B cell (primary cell): ENCODE measurements at regions not wholly inside any gene's neighbourhood (a gene's known extent, or its start where the extent isn't known, plus 50 kb on each side); places are given as distances from the start of the nearest gene placed in this dataset.

Experiments used
- ATAC-seq: fragments of 200-7000 bp; cut with Tn5 transposase; one replicate; pipeline ENCODE4 v1.10.0; 2021; ENCODE audit warnings: low read depth, mild to moderate bottlenecking, moderate number of reproducible peaks, moderate library complexity
- CTCF ChIA-PET: fragments of 350-600 bp; sonication (Branson Sonifier 250); formaldehyde crosslinking; loops from one replicate; lab custom pipeline; 2021; ENCODE audit warnings: antibody characterized with exemption, inconsistent platforms; lab: Charles Lee
- POLR2A ChIA-PET: fragments of 350-600 bp; sonication (Branson Sonifier 250); formaldehyde crosslinking; loops from one replicate; lab custom pipeline; 2021; ENCODE audit warnings: antibody characterized with exemption; lab: Charles Lee
- DNase-seq: peaks from one replicate; pipeline ENCODE4 v3.0.0; 2013
- H2AFZ ChIP-seq: 2 replicates; pipeline ENCODE4 v1.6.1; 2012; ENCODE audit warnings: mild to moderate bottlenecking, low read depth, low read length; ENCODE audit not compliant: insufficient read depth, poor library complexity, severe bottlenecking
- H3K27ac ChIP-seq, 2 donors: 1 replicate in 1 of 2; 2 replicates in 1 of 2; pipeline ENCODE4 v1.5.1; 2012 to 2013; ENCODE audit warnings: low read length in 2 of 2, mild to moderate bottlenecking in 2 of 2, moderate library complexity in 1 of 2
- H3K27me3 ChIP-seq, 4 experiments: fragments of 200-600 bp in 1 of 4; sonication (generic) in 1 of 4; replicated peaks in 1 of 4; 1 replicate in 2 of 4; 2 replicates in 2 of 4; pipeline versions ENCODE4 v1.6.1 to v1.7.0; 2013 to 2016; ENCODE audit warnings: low read length in 3 of 4, mild to moderate bottlenecking in 2 of 4, mixed read lengths in 1 of 4, moderate library complexity in 1 of 4; ENCODE audit not compliant: insufficient read depth in 4 of 4, control insufficient read depth in 3 of 4; ENCODE audit errors: control extremely low read depth in 1 of 4
- H3K36me3 ChIP-seq, 2 experiments: replicated peaks in 1 of 2; 1 replicate in 1 of 2; 2 replicates in 1 of 2; pipeline versions ENCODE4 v1.6.1 to v1.7.1; 2013; ENCODE audit warnings: low read length in 1 of 2; ENCODE audit not compliant: insufficient read depth in 2 of 2, control insufficient read depth in 1 of 2; ENCODE audit errors: control extremely low read depth in 1 of 2, extremely low read depth in 1 of 2
- H3K4me1 ChIP-seq, 2 donors: fragments of 200-600 bp in 1 of 2; sonication (generic) in 1 of 2; 1 replicate in 1 of 2; 2 replicates in 1 of 2; pipeline versions ENCODE4 v1.5.1 to v1.6.1; 2013 to 2017; ENCODE audit warnings: low read length in 2 of 2; ENCODE audit not compliant: control insufficient read depth in 2 of 2, insufficient read depth in 2 of 2
- H3K4me2 ChIP-seq: replicated peaks from 2 replicates; pipeline ENCODE3; 2012; ENCODE audit warnings: mild to moderate bottlenecking, low read depth, low read length; ENCODE audit not compliant: poor library complexity, severe bottlenecking
- H3K4me3 ChIP-seq, 5 experiments: fragments of 200-600 bp in 1 of 5; sonication (generic) in 1 of 5; 1 replicate in 3 of 5; 2 replicates in 2 of 5; pipeline versions ENCODE4 v1.5.1 to v1.7.0; 2011 to 2016; ENCODE audit warnings: low read length in 4 of 5, mild to moderate bottlenecking in 4 of 5, low read depth in 2 of 5, control low read depth in 1 of 5, moderate library complexity in 1 of 5; ENCODE audit not compliant: insufficient read depth in 1 of 5; ENCODE audit errors: control extremely low read depth in 1 of 5, extremely low read depth in 1 of 5
- H3K79me2 ChIP-seq: fragments of 200-600 bp; sonication (generic); one replicate; pipeline ENCODE4 v1.6.0; 2016; ENCODE audit warnings: low read length; ENCODE audit not compliant: control insufficient read depth, insufficient read depth
- H3K9ac ChIP-seq: fragments of 200-600 bp; sonication (generic); 2 replicates; pipeline ENCODE4 v1.6.1; 2017; ENCODE audit warnings: mild to moderate bottlenecking, low read length, moderate library complexity
- H3K9me3 ChIP-seq, 3 donors: one replicate each; pipeline versions ENCODE4 v1.6.1 to v1.7.1; 2013; ENCODE audit warnings: low read length in 2 of 3; ENCODE audit not compliant: control insufficient read depth in 2 of 3, insufficient read depth in 1 of 3; ENCODE audit errors: control extremely low read depth in 1 of 3
- H4K20me1 ChIP-seq: 2 replicates; pipeline ENCODE4 v1.6.0; 2012; ENCODE audit warnings: mild to moderate bottlenecking, low read length; ENCODE audit not compliant: insufficient read depth, control insufficient read depth, poor library complexity, severe bottlenecking
- H3K27ac Mint-ChIP-seq: one replicate; pipeline ENCODE4 v1.8.0; 2021; ENCODE audit warnings: mixed read lengths
- H3K27me3 Mint-ChIP-seq: one replicate; pipeline ENCODE4 v1.8.0; 2021; ENCODE audit warnings: mixed read lengths
- H3K4me1 Mint-ChIP-seq: one replicate; pipeline ENCODE4 v1.8.0; 2021; ENCODE audit warnings: mixed read lengths
- H3K4me3 Mint-ChIP-seq: one replicate; pipeline ENCODE4 v1.8.0; 2021; ENCODE audit warnings: mixed read lengths
- H3K9me3 Mint-ChIP-seq: one replicate; pipeline ENCODE4 v1.8.0; 2022; ENCODE audit warnings: mixed read lengths; ENCODE audit not compliant: insufficient read depth
- EZH2 ChIP-seq: IDR thresholded peaks from 2 replicates; pipeline ENCODE4 v1.6.1; 2012; ENCODE audit warnings: borderline replicate concordance, low read depth, mild to moderate bottlenecking, moderate library complexity, low read length; ENCODE audit not compliant: insufficient read depth, poor library complexity, severe bottlenecking
- WGBS: methylation state at CpG from one replicate; pipeline ENCODE4 v1.1.5; 2013; ENCODE audit warnings: missing lambda C conversion rate; ENCODE audit not compliant: insufficient coverage; 5-methylcytosine and 5-hydroxymethylcytosine counted together
- intact Hi-C: fragments of 100-400 bp; cut with micrococcal nuclease; formaldehyde crosslinking; loops from one replicate; pipeline ENCODE4 v1.10.0; 2022
- TF ChIP-seq, protein P1 (sequence below): fragments of 200-600 bp; IDR thresholded peaks from one replicate; pipeline ENCODE4 v1.8.0; 2022; ENCODE audit warnings: antibody characterized with exemption, mild to moderate bottlenecking

DNA sequence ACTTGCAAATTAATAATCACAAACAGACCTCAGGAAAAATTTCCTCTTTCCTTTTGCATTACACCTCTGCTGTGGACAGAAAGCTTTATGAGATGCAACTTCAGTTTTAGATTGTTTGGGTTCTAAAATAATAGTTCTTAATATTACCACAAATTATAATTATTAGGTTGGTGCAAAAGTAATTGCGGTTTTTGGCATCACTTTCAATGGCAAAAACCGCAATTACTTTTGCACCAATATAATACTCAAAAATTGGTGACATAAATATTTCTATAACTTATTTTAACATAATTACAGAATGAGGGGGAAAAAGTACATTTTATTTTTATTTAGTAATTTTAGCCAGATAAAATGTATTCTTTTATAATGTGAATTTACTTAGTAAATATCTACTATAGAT lies 804.4 kb upstream of the FAM98A start:
- POLR2A ChIA-PET, result no interaction called here
- no peaks in the 10 kb centered on the region for H3K4me1 ChIP-seq

DNA sequence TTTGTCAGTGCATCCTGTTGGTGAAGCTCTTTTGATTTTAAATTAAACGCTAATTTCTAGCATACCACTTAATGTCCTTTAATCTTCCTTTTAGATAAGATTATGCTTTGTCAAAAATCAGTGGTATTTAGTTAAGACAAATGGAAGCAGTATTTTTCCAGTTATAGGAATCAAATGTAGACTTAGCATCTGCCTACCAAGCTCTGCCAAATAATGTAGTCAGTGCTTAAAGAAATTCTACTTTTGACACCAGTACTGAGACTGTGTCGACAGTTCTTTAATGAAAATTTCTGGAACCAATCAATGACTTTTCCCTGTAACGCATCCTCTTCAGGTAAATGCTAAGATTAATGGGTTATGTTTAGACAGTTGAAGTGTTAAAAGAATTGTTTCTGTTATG lies 803.3 kb upstream of the FAM98A start:
- WGBS, result no CpG with 5 or more reads among the region's 3 CpGs
- no peaks in the 10 kb centered on the region for H3K9me3 ChIP-seq
- no peak overlapping the region for H3K27ac ChIP-seq
- no peak overlapping the region for H3K4me2 ChIP-seq
- H2AFZ ChIP-seq, result no peak overlapping the region
- Mint-ChIP-seq H3K27me3 (no peaks in the 10 kb centered on the region), H3K27ac (no peak overlapping the region), H3K4me3 (no peak overlapping the region), H3K9me3 (no peaks in the 10 kb centered on the region), H3K4me1 (no peaks in the 10 kb centered on the region)
- CTCF ChIA-PET, result no interaction called here
- H3K4me3 ChIP-seq, result no peak overlapping the region
- H3K9ac ChIP-seq, result no peak overlapping the region
- no peaks in the 10 kb centered on the region for H3K27me3 ChIP-seq
- no peaks in the 10 kb centered on the region for H3K36me3 ChIP-seq
- no peaks in the 10 kb centered on the region for H3K4me1 ChIP-seq
- ATAC-seq, result no peak
- no peaks in the 10 kb centered on the region for H3K79me2 ChIP-seq
- TF ChIP-seq EZH2, result no peak
- TF ChIP-seq, protein P1, sequence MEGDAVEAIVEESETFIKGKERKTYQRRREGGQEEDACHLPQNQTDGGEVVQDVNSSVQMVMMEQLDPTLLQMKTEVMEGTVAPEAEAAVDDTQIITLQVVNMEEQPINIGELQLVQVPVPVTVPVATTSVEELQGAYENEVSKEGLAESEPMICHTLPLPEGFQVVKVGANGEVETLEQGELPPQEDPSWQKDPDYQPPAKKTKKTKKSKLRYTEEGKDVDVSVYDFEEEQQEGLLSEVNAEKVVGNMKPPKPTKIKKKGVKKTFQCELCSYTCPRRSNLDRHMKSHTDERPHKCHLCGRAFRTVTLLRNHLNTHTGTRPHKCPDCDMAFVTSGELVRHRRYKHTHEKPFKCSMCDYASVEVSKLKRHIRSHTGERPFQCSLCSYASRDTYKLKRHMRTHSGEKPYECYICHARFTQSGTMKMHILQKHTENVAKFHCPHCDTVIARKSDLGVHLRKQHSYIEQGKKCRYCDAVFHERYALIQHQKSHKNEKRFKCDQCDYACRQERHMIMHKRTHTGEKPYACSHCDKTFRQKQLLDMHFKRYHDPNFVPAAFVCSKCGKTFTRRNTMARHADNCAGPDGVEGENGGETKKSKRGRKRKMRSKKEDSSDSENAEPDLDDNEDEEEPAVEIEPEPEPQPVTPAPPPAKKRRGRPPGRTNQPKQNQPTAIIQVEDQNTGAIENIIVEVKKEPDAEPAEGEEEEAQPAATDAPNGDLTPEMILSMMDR, result no peak
- no peak for DNase-seq
- POLR2A ChIA-PET, result no interaction called here
- intact Hi-C loops, result no loop called here
- H4K20me1 ChIP-seq, result no peaks in the 10 kb centered on the region

More for the DNA sequence above, 804.4 kb upstream of the FAM98A start:
- H3K9me3 Mint-ChIP-seq, result no peaks in the 10 kb centered on the region
- intact Hi-C loops, result no loop called here
- CTCF ChIA-PET, result no interaction called here
- no peaks in the 10 kb centered on the region for H3K4me1 Mint-ChIP-seq
- DNase-seq (no peak), ATAC-seq (no peak)
- no peak overlapping the region for H3K4me3 ChIP-seq
- H3K79me2 ChIP-seq, result no peaks in the 10 kb centered on the region
- no peak overlapping the region for H3K4me3 Mint-ChIP-seq
- H3K27ac ChIP-seq, result no peak overlapping the region
- no peaks in the 10 kb centered on the region for H3K27me3 Mint-ChIP-seq
- H3K27me3 ChIP-seq, result no peaks in the 10 kb centered on the region
- no peaks in the 10 kb centered on the region for H3K9me3 ChIP-seq
- no peak overlapping the region for H2AFZ ChIP-seq
- no peaks in the 10 kb centered on the region for H3K36me3 ChIP-seq
- H3K9ac ChIP-seq, result no peak overlapping the region
- TF ChIP-seq, protein P1, result no peak
- no peak for TF ChIP-seq EZH2
- no peak overlapping the region for H3K4me2 ChIP-seq
- H3K27ac Mint-ChIP-seq, result no peak overlapping the region
- no peaks in the 10 kb centered on the region for H4K20me1 ChIP-seq
- WGBS, result no CpG with 5 or more reads among the region's 2 CpGs
